HEK293T (cell line): ENCODE measurements at regions not wholly inside any gene's neighbourhood (a gene's known extent, or its start where the extent isn't known, plus 50 kb on each side); places are given as distances from the start of the nearest gene placed in this dataset.

ENCODE experiments used
- FOXM1 ChIP-seq: fragments of 450-650 bp; IDR thresholded peaks from 2 replicates; pipeline ENCODE4 v1.6.1; 2017; ENCODE audit warnings: mild to moderate bottlenecking, borderline replicate concordance
- L3MBTL2 ChIP-seq: fragments of 450-650 bp; conservative IDR thresholded peaks from 2 replicates; pipeline ENCODE4 v1.6.1; 2016; ENCODE audit warnings: mild to moderate bottlenecking

DNA sequence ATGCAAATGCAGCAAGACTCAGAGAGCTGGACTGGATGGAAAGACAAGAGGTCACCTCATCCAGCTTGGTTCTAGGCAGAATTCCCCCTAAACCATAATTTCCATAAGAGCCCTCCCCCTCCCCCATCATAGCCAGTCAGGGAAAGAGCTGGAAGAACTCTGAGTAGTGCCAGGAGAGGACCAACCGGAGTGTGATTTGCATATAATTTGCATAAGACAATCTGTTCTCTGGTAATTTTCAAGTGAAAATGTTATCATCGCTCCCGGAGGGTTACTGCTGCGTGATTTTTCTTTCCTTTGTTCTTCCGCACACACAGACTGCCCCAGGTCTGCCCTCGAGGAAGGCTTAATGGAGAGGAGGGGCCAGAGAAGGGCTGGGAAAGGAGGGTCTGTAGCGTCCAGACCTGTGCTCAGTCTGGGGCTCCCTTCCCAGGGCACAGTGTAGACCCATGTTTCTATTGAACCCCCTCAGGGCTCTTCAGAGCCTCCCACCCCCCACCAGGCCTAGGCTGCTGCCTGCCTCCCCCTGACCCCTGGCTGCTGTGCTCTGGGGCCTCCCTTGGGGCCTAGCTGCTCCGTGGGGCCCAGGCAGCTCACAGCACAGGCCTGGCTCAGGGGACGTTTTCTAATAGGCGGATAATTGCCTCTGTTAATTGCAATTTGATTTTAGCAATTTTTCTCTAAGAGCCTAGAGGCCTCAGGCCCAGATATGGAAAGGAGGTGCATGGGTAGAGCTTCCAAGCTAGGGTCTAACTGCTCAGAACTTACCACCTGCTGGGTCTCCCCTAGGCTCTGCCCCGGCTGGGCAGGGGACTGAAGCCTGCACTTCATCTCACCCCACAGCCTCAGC lies 90.4 kb upstream of the PJA1 start:
- TF ChIP-seq FOXM1: no peak
- TF ChIP-seq L3MBTL2: no peak
